CD4-positive, alpha-beta T cell treated with Interleukin-21 for 1 hour (primary cell): ENCODE measurements at regions not wholly inside any gene's neighbourhood (a gene's known extent, or its start where the extent isn't known, plus 50 kb on each side); places are given as distances from the start of the nearest gene placed in this dataset.

Experiments used
- DNase-seq: peaks from one replicate; pipeline ENCODE4 v3.0.0-alpha.2; 2020

- DNase-seq: no peak
Observed at GRCh38 chr3:71851878-71852277, 66.9 kb upstream of the PROK2 start.

- no peak for DNase-seq
Observed at GRCh38 chr3:71850654-71851053, 65.7 kb upstream of the PROK2 start.

- no peak for DNase-seq
Observed at GRCh38 chr3:71849681-71850080, 64.7 kb upstream of the PROK2 start.

- DNase-seq: no peak
Observed at GRCh38 chr3:71847794-71848193, 62.8 kb upstream of the PROK2 start.

- DNase-seq: no peak
Observed at GRCh38 chr3:71846185-71846584, 61.2 kb upstream of the PROK2 start.

GRCh38 chr3:71843071-71843470, 58.1 kb upstream of the PROK2 start:
- no peak for DNase-seq

- DNase-seq: no peak
Observed at GRCh38 chr3:71838406-71838805, 53.5 kb upstream of the PROK2 start.
